GM19238 (cell line): ENCODE measurements at regions not wholly inside any gene's neighbourhood (a gene's known extent, or its start where the extent isn't known, plus 50 kb on each side); places are given as distances from the start of the nearest gene placed in this dataset.

Experiments
- DNase-seq: peaks from one replicate; pipeline ENCODE4 v3.0.0; 2011; ENCODE audit warnings: low spot score; ENCODE audit not compliant: insufficient read length

- DNase-seq: no peak
Observed at GRCh38 chr6:156725712-156726111, 51.5 kb upstream of the ARID1B start.

GRCh38 chr6:156720691-156721685, 56.2 kb upstream of the ARID1B start:
- no peak for DNase-seq

GRCh38 chr6:156719720-156720563, 57.2 kb upstream of the ARID1B start:
- peak; percentile 28 for DNase-seq

GRCh38 chr6:156719395-156719719, 57.8 kb upstream of the ARID1B start:
- no peak for DNase-seq

GRCh38 chr6:156718647-156719394, 58.4 kb upstream of the ARID1B start:
- DNase-seq: no peak

DNA sequence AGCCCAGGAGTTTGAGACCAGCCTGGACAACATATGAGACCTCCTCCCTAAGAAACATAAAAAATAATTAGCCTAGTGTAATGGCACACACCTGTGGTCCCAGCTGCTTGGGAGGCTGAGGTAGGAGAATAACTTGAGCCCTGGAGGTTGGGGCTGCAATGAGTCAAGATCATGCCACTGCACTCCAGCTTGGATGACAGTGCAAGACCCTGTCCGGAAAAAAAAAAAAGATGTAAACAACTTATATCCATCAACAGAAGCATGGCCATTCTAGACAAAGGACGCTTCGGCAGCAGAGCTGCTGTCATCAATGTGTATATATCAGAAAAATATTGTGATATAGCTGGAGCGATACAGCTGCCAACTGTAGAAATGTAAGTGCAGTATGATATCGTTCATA, 59.6 kb upstream of the ARID1B start:
- no peak for DNase-seq

DNA sequence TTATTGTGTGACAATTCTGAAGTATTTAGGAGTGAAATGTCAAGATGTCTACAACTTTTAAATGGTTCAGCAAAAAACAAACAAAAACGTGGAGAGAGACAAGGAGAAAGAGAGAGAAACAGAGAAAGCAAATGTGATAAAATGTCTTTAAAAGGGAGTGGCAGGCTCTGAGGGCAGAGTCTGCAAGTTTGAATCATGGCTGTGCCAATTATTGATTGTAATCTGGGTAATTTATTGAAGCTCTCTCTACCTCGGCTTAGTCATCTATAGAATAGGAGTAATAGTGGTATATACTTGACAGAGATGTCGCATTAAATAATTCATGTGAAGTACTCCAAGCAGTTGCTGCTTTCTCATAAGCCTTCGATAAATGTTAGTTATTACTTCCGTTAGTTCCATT, 61.3 kb upstream of the ARID1B start:
- DNase-seq: no peak

DNA sequence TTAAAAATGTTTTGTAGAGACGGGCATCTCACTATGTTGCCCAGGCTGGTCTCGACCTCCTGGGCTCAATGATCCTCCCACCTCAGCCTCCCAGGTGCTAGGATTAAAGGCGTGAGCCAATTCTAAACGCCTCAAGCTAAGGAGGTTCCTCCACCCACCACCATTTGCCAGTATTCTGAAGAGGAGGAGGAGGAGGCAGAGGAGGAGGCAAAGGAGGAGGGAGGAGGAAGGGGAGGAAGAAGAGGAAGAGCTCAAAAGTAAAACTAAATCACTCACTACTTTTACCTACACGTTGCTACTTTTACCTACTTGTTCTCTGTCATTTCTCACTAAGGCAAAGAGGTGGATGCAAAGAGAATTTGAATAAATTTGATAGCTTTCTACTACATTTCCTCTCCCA, 63.6 kb upstream of the ARID1B start:
- no peak for DNase-seq

DNA sequence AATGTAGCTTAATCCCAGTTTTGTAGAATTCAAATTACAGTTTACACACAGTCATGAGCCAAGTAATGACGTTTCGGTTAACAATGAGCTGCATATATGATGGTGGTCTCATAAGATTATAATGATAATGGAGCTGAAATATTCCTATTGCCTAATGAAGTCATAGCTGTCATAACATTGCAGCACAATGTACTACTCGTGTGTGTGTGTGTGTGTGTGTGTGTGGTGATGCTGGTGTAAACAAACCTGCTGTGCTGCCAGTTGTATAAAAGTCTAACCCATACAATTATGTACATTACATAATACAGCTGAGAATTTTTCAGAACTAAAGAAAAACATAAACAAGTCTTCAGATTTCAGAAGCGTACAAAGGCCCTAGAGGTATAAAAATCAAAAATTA, 66.7 kb upstream of the ARID1B start:
- DNase-seq: no peak

- no peak for DNase-seq
Observed at GRCh38 chr6:156707818-156708217, 69.4 kb upstream of the ARID1B start.

GRCh38 chr6:156703719-156704118, 73.5 kb upstream of the ARID1B start:
- no peak for DNase-seq

DNA sequence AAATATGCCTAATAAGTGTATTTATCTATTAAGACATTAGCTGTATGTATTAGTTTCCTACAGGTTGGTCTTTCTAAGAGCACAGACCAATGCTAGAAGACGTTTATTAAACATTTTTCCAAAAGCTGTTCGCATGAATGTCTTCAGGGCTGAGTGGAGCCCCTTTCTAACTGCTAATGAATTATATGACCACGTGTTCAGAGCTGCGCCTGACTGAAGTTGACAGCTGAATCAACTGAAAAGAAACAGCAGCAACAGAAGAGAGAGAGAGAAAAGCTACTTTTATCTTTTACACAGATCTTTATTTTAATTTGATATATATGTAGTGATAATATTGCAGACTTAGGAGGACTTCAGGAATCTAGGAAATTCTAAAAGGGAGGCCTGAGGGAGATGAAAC, 75.2 kb upstream of the ARID1B start:
- no peak for DNase-seq

DNA sequence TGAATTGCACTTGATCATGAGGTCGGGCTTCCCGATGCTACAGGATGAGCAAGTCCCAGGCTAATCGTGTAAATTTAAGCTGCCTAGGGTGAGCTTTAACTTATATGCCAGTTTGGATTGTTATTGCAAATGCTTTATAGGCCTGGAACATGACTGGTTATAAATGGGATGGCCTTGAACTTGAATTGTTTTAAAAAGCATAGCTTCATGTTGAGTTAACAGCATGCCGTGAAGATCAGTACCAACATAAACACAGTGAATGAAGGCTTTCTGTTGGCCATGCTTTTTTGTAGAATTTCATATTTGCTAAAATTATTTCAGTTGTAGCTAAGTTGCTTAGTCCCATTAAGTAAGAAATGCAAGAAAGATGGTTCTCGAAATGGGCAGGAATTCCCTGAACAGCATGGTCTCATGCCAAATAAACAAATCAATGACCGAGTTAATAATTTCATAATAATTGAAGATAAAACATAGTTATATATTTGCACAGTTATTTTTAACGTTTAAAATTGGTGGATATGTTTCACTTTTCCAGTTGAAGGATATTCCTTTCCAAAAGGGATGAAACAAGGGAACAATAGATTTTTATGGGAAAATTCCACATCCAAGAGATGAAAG, 76.6 kb upstream of the ARID1B start:
- no peak for DNase-seq

GRCh38 chr6:156699935-156700334, 77.2 kb upstream of the ARID1B start:
- DNase-seq: no peak

DNA sequence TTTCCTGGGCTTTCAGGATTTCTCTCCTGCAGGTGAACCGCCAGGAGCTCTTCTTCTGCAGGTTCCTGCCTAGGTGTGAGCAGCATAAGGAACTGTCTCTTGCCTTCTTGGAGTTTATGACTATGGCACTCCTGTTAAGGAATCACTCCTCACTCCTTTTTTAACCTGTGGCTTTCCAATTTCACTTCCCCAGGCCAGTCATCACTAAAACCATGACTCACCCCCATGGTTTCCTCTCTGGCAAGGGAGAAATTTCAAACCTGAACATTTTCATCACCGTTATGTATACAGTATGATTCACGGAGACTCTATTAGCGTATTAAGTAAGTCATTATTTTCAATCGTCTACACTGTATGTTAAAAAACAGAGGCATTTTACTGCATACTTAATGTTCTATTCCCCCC, 78.2 kb upstream of the ARID1B start:
- no peak for DNase-seq

GRCh38 chr6:156698239-156699016, 78.8 kb upstream of the ARID1B start:
- peak; percentile 27 for DNase-seq

GRCh38 chr6:156697225-156697830, 79.8 kb upstream of the ARID1B start:
- no peak for DNase-seq

DNA sequence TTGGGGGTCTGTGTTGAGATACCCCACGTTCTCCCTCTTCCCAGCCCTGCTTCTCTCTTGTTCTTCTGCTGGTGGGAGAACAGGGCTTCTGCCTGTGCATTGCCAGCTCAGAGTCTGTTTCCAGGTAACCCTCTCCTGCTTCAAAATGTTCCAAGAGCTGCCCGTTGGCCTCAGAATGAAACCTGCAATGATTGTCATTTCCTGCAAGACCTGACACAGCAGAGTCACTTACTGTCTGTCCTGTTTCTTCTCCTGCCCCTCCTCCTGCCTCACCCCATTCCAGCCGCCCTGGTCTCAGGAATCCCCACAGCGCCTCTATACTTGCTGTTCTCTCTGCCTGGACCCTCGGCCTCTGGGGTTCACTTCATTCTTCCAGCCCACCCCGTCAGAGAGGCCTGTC, 81.4 kb upstream of the ARID1B start:
- DNase-seq: no peak

DNA sequence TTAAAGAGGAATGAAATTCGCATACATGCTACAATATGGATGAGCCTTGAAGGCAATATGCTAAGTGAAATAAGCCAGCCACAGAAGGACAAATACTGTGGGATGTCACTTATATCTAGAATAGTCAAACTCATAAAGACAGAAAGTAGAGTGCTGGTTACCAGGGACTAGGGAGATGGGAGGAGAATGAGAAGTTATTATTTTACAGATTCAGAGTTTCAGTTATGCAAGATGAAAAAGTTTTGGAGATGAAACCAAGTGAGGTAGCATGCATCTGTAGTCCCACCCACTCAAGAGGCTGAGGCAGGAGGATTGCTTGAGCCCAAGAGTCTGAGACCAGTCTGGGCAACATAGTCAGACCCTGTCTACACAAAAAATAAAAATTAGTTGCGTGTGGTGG, 82.5 kb upstream of the ARID1B start:
- no peak for DNase-seq

- DNase-seq: no peak
Observed at GRCh38 chr6:156691018-156691417, 86.2 kb upstream of the ARID1B start.
